ENCODE measurements at regions not wholly inside any gene's neighbourhood (a gene's known extent, or its start where the extent isn't known, plus 50 kb on each side); places are given as distances from the start of the nearest gene placed in this dataset.

DNA sequence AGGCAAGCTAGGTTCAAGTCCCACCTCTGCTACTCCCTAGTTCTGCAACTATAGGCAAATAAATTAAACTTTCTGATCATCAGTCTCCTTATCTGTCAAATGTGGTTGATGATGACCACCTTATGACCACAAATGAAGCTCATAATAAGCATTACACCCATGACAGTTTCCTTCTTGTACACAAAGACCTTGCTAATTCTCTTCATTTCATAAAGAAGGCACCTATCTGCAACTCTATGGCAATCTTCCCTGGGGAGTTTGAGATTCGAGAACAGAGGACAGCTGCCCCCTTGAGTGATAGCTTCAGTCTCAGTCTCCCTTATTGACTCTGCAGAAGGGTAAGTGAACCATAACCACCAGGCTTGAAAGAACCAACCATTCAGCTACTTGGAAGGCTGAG lies 503.1 kb upstream of the DAB1 start:
- Histone ChIP-seq H4K20me1 (ENCODE audit: insufficient read depth) (no peaks in the 10 kb centered on the region), H3F3A (replicated peaks; ENCODE audit: insufficient read depth) (no peaks in the 10 kb centered on the region), H3K36me3 (replicated peaks in 1 of 2; ENCODE audit: control insufficient read depth in 1 of 2, insufficient read depth in 2 of 2, low read length in 1 of 2) (no peaks in the 10 kb centered on the region), H2AFZ (ENCODE audit: low read depth) (no peak overlapping the region), H3K27me3 (ENCODE audit: insufficient read depth) (no peaks in the 10 kb centered on the region), H3K4me2 (no peak overlapping the region), H3K79me2 (ENCODE audit: insufficient read depth) (no peaks in the 10 kb centered on the region), H3K4me3 (ENCODE audit: low read depth in 2 of 2, low read length in 1 of 2) (no peak overlapping the region), H3K9me3 (no peaks in the 10 kb centered on the region), H3K9me2 (no peaks in the 10 kb centered on the region), H3K27ac (ENCODE audit: low read depth in 2 of 2, low read length in 1 of 2) (no peak overlapping the region), H3K9ac (no peak overlapping the region), H3K4me1 (ENCODE audit: control insufficient read depth in 1 of 2, insufficient read depth in 2 of 2, low read depth in 1 of 2, low read length in 1 of 2) (no peaks in the 10 kb centered on the region)
- no peak for DNase-seq
- TF ChIP-seq RFX5 (IDR thresholded peaks at IDR 0.05; ENCODE audit: low read length) = no peak
- TF ChIP-seq RAD21 (IDR thresholded peaks at IDR 0.05; ENCODE audit: low read length) = no peak
- no peak for TF ChIP-seq RCOR1 (IDR thresholded peaks at IDR 0.05; ENCODE audit: low read length)
- no peak for TF ChIP-seq NRF1 (IDR thresholded peaks at IDR 0.05; ENCODE audit: low read depth, low read length)
- no peak for TF ChIP-seq PBX3 (IDR thresholded peaks at IDR 0.05)
- TF ChIP-seq, protein P1, sequence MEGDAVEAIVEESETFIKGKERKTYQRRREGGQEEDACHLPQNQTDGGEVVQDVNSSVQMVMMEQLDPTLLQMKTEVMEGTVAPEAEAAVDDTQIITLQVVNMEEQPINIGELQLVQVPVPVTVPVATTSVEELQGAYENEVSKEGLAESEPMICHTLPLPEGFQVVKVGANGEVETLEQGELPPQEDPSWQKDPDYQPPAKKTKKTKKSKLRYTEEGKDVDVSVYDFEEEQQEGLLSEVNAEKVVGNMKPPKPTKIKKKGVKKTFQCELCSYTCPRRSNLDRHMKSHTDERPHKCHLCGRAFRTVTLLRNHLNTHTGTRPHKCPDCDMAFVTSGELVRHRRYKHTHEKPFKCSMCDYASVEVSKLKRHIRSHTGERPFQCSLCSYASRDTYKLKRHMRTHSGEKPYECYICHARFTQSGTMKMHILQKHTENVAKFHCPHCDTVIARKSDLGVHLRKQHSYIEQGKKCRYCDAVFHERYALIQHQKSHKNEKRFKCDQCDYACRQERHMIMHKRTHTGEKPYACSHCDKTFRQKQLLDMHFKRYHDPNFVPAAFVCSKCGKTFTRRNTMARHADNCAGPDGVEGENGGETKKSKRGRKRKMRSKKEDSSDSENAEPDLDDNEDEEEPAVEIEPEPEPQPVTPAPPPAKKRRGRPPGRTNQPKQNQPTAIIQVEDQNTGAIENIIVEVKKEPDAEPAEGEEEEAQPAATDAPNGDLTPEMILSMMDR (IDR thresholded peaks at IDR 0.05) = no peak
- no peak for TF ChIP-seq MXI1 (IDR thresholded peaks at IDR 0.05; ENCODE audit: low read depth, low read length)
- no peak for TF ChIP-seq FOXM1 (IDR thresholded peaks at IDR 0.05; ENCODE audit: low read depth)
- TF ChIP-seq ELF1 (IDR thresholded peaks at IDR 0.05) = no peak
- no peak for TF ChIP-seq RXRA (IDR thresholded peaks at IDR 0.05; ENCODE audit: borderline replicate concordance, low read depth)
- TF ChIP-seq USF2 (IDR thresholded peaks at IDR 0.05; ENCODE audit: borderline replicate concordance, low read depth, low read length) = no peak
- 29% methylated on average over 1 of the region's 1 CpG for WGBS (ENCODE audit: low lambda C conversion rate)
- ChIA-PET CTCF (interaction anchor here (1.4 kb wide), 1 partner anchor 17 kb away, joined by 3 read pairs; no protein-coding TSS in a partner anchor), POLR2A (no interaction called here)

DNA sequence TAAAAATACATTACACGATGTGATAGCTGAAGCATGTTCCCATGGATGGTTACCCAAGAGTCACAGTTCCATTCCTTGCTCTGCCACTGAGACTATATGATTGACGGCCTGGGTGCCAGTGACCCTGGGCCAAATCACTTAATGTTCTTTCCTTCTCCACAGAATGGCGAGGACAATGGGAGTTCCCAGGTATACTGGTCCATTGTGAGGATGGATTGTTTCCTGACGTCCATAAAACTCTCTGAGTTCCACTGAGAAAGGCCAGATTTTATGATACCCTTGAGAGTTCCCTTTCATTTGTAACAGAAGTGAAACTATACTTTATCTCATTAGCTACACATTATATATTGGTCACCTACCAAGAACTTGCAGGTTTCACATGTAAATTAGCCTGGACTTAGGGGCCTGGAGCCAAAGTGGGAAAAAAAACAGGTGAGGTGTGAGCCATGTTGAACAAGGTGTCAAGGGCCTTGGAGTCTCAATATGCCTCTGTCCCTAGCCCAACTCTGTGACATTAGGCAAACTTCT lies 502.2 kb upstream of the DAB1 start:
- H2AFZ ChIP-seq (ENCODE audit: low read depth) = no peak overlapping the region
- TF ChIP-seq EP300 (IDR thresholded peaks at IDR 0.05; ENCODE audit: borderline replicate concordance in 1 of 2, low read depth in 1 of 2, low read length in 1 of 2) = no peak
- TF ChIP-seq POLR2AphosphoS5 (IDR thresholded peaks at IDR 0.05; ENCODE audit: low read depth, low read length) = no peak
- TF ChIP-seq, protein P2, sequence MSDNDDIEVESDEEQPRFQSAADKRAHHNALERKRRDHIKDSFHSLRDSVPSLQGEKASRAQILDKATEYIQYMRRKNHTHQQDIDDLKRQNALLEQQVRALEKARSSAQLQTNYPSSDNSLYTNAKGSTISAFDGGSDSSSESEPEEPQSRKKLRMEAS (IDR thresholded peaks at IDR 0.05; ENCODE audit: low read depth) = no peak
- no peak for TF ChIP-seq JUND (IDR thresholded peaks at IDR 0.05)
- TF ChIP-seq RAD21 (IDR thresholded peaks at IDR 0.05; ENCODE audit: low read length) = no peak
- no peak for TF ChIP-seq GABPA (IDR thresholded peaks at IDR 0.05; ENCODE audit: low read depth)
- no peak for TF ChIP-seq EZH2phosphoT487 (IDR thresholded peaks at IDR 0.05; ENCODE audit: borderline replicate concordance, low read depth)
- no peak for TF ChIP-seq TCF12 (IDR thresholded peaks at IDR 0.05)
- TF ChIP-seq SMC3 (IDR thresholded peaks at IDR 0.05; ENCODE audit: low read depth, low read length) = no peak
- no peak for TF ChIP-seq GATA2 (CRISPR knock-in tag; IDR thresholded peaks at IDR 0.05)
- TF ChIP-seq PBX3 (IDR thresholded peaks at IDR 0.05) = no peak
- no peak for TF ChIP-seq SIN3A (IDR thresholded peaks at IDR 0.05; ENCODE audit: borderline replicate concordance, low read depth, low read length)
- TF ChIP-seq CHD2 (IDR thresholded peaks at IDR 0.05; ENCODE audit: low read length, partially characterized antibody) = no peak

More for the DNA sequence above, 502.2 kb upstream of the DAB1 start:
- WGBS (ENCODE audit: low lambda C conversion rate) = 44% methylated on average over 4 of the region's 4 CpGs
- H3K4me2 ChIP-seq = no peak overlapping the region
- H3K27me3 ChIP-seq (ENCODE audit: insufficient read depth) = no peaks in the 10 kb centered on the region
- no peaks in the 10 kb centered on the region for H4K20me1 ChIP-seq (ENCODE audit: insufficient read depth)
- H3K79me2 ChIP-seq (ENCODE audit: insufficient read depth) = no peaks in the 10 kb centered on the region
- H3K27ac ChIP-seq (ENCODE audit: low read depth in 2 of 2, low read length in 1 of 2) = no peak overlapping the region
- no peaks in the 10 kb centered on the region for H3K4me1 ChIP-seq (ENCODE audit: control insufficient read depth in 1 of 2, insufficient read depth in 2 of 2, low read depth in 1 of 2, low read length in 1 of 2)
- H3K9me3 ChIP-seq = no peaks in the 10 kb centered on the region
- H3K36me3 ChIP-seq (replicated peaks in 1 of 2; ENCODE audit: control insufficient read depth in 1 of 2, insufficient read depth in 2 of 2, low read length in 1 of 2) = no peaks in the 10 kb centered on the region
- no peaks in the 10 kb centered on the region for H3K9me2 ChIP-seq
- no peaks in the 10 kb centered on the region for H3F3A ChIP-seq (replicated peaks; ENCODE audit: insufficient read depth)
- no peak overlapping the region for H3K4me3 ChIP-seq (ENCODE audit: low read depth in 2 of 2, low read length in 1 of 2)
- no peak for DNase-seq
- no peak overlapping the region for H3K9ac ChIP-seq
- CTCF ChIA-PET = interaction anchor here (1.4 kb wide), 1 partner anchor 16 kb away, joined by 3 read pairs; no protein-coding TSS in a partner anchor
- POLR2A ChIA-PET = no interaction called here

Data from SK-N-SH (cell line).